HG02885 (cell line): ENCODE measurements at regions not wholly inside any gene's neighbourhood (a gene's known extent, or its start where the extent isn't known, plus 50 kb on each side); places are given as distances from the start of the nearest gene placed in this dataset.

ENCODE experiments used
- ATAC-seq: cut with Tn5 transposase; IDR thresholded peaks from one replicate; pipeline ENCODE4 v1.9.1; 2021; ENCODE audit warnings: mild to moderate bottlenecking; ENCODE audit not compliant: unreplicated experiment, poor library complexity

DNA sequence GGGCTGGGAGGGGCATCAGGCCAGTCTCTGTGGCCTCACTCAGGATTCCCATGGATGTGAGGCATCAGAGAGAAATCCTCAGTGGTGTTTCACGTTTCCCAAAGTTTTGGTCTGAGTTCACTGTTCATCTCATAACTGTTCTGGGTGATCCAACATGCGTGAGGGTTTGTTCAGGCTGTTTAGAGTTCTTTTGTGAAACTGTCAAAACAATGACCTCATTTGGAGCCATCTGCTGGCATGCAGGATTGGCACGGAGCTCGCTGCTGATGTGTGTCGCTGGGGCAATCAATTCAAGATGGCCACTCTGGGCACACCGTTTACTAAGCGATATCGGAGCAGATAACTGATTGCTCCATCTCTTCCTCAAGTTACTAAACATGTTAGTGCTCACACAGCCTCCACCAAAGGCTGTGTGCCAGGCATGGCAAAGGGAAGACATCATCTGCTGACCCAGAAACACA is 365.6 kb downstream of the WDR11 start:
- ATAC-seq, result no peak

DNA sequence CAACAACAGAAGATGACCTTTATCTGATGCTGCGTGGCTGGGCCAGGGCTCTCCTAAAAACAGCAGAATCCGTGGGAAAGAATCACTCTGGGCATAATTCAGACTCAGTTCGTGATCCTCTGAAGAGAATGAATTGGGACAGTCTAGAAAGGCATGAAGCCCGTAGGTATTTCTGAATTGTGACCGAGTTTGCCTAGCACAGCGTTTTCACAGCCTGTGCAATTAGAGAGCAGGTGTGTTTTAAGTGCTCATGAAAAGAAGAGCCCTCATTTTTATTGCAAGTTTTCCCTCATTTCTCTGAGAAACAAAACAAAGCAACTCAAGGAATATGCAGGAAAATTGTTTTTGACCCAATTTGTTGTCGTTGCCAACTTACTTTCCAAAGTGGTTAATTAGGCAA is 366.2 kb downstream of the WDR11 start:
- ATAC-seq, result no peak

DNA sequence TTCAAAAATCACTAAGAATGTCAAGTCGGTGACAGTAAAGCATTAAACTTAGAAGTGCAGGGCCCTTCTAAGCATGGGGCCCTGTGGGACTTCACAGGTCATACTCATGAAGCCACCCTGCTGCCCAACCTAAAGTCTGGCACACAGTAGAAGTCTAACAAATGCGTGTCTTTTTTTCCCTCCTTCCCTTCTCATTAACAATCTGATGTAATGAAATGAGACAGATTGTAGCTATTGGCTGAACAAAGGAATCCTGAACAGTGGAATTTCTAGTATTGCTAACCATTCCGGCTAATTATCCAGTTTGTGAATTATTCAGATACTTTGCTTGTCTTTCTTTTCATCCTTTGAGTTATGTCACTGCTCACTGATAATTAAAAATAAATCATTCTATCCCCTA is 369.9 kb downstream of the WDR11 start:
- no peak for ATAC-seq

GRCh38 chr10:121221991-121222390 is 370.8 kb downstream of the WDR11 start:
- no peak for ATAC-seq

GRCh38 chr10:121222842-121223241 is 371.7 kb downstream of the WDR11 start:
- no peak for ATAC-seq

GRCh38 chr10:121231079-121231478 is 367.2 kb downstream of the FGFR2 start:
- no peak for ATAC-seq

DNA sequence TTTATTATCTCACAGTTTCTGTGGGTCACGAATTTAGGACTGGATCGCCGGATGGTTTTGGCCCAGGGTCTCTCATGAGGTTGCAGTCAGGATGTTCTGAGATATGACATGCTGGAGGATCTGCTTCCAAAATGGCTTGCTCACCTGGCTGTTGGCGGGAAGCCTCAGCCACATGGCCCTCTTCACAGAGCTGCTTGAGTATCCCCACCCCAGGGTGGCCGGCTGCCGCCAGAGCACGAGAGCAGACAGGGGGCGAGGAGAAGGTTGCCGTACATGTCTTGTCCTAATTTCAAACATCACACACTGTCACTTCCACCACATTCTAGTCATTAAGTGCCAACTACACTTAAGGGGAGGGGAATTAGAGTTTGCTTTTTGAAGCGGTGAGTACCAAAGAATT is 365.8 kb downstream of the FGFR2 start:
- no peak for ATAC-seq

GRCh38 chr10:121235692-121236091 is 362.6 kb downstream of the FGFR2 start:
- ATAC-seq, result no peak

GRCh38 chr10:121236621-121237020 is 361.6 kb downstream of the FGFR2 start:
- ATAC-seq, result no peak

GRCh38 chr10:121237718-121238117 is 360.5 kb downstream of the FGFR2 start:
- no peak for ATAC-seq

GRCh38 chr10:121240011-121240410 is 358.2 kb downstream of the FGFR2 start:
- ATAC-seq, result no peak

GRCh38 chr10:121240556-121240955 is 357.7 kb downstream of the FGFR2 start:
- no peak for ATAC-seq

DNA sequence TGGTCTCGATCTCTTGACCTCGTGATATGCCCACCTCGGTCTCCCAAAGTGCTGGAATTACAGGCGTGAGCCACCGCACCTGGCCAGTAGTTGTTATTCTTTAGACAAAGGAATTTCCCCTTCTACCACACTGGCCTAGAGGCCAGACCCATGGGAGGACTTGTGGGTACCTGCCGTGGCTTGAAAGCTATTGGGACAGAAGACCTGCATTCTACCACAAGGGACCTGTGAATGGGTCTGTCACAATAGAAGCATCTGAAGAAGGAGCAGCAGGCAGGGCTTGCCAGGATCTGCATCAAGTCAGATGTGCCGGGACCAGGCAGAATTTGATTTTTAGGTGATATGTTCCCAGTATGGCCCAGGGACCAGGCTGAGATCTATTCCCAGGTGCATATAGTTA is 356.9 kb downstream of the FGFR2 start:
- ATAC-seq, result no peak

GRCh38 chr10:121242741-121243608 is 355.3 kb downstream of the FGFR2 start:
- ATAC-seq, result no peak

- ATAC-seq, result no peak
Observed at GRCh38 chr10:121243609-121244241, 354.5 kb downstream of the FGFR2 start.

- ATAC-seq, result no peak
Observed at GRCh38 chr10:121244818-121245217, 353.4 kb downstream of the FGFR2 start.

DNA sequence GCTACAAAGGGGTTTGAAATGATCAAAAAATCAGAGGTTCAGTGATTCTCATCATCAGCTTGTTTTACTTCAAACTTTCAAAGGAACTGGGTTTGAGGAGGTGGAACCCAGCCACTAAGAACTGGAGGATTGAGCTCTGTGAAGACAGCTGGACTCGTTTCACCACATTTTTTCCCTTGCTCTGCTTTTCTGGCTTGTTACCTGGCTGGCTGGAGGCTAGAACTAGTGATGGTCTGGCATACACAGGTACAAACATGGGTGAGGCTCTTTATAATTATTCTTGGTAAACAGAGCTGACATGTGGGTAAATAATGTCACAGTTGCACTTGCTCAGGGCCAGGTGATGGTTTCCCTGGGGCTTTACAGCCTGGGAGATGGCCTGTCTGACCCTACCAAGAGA is 352.5 kb downstream of the FGFR2 start:
- ATAC-seq, result no peak

GRCh38 chr10:121248266-121248665 is 350.0 kb downstream of the FGFR2 start:
- no peak for ATAC-seq

DNA sequence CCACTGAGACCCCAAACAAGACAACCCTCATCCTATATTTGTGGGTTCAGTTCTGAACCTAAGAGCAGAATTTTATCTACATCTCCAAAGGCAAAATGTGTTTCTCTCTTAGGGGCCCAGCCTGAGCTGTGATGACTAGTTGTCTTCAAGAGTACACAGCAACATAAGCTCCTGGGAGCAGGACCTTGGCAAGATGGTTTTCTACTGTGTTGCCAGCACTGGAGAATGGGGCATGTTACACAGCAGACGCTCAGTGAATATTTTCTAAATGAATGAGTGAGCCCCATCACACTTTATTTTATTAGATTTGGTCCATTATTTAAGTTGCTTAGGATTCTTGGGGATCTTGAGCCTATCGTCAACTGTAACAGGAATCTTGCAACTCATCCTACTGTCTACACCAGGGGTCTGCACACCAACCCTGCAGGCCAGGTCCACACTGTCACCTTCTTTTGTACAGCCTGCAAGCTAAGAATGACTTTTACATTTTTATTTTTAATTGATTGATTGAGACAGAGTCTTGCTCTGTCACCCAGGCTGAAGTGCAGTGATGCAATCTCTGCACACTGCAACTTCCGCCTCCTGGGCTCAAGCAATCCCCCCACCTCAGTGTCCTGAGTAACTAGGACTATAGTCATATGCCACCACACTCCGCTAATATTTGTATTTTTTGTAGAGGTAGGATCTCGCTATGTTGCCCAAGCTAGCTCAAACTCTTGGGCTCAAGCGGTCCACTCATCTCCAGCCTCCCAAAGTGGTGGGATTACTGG is 347.1 kb downstream of the FGFR2 start:
- ATAC-seq, result no peak

- no peak for ATAC-seq
Observed at GRCh38 chr10:121252756-121253155, 345.5 kb downstream of the FGFR2 start.

- no peak for ATAC-seq
Observed at GRCh38 chr10:121260377-121260776, 337.9 kb downstream of the FGFR2 start.
